Esophagus squamous epithelium (tissue), 4 donors: ENCODE measurements at regions not wholly inside any gene's neighbourhood (a gene's known extent, or its start where the extent isn't known, plus 50 kb on each side); places are given as distances from the start of the nearest gene placed in this dataset.

Experiments
- CTCF ChIP-seq, 6 experiments: fragments of 450-650 bp in 4 of 6; fragments of 200-600 bp in 2 of 6; sonication (generic) in 2 of 6; IDR thresholded peaks; one replicate each; pipeline ENCODE4 v1.5.1; 2016 to 2019; ENCODE audit warnings: antibody characterized with exemption in 6 of 6, mild to moderate bottlenecking in 4 of 6, moderate library complexity in 4 of 6
- POLR2A ChIP-seq, 4 donors: fragments of 450-650 bp; IDR thresholded peaks; one replicate each; pipeline ENCODE4 v1.6.1; 2017; ENCODE audit warnings: antibody characterized with exemption in 4 of 4, mild to moderate bottlenecking in 4 of 4, moderate library complexity in 3 of 4

- TF ChIP-seq CTCF (IDR thresholded peaks at IDR 0.05) (no peak), POLR2A (IDR thresholded peaks at IDR 0.05) (no peak)
Measured at GRCh38 chr14:84074626-84075025, 1455.3 kb upstream of the FLRT2 start.
